ENCODE measurements at regions not wholly inside any gene's neighbourhood (a gene's known extent, or its start where the extent isn't known, plus 50 kb on each side); places are given as distances from the start of the nearest gene placed in this dataset.

- ATAC-seq (no peak), FAIRE-seq (no peak), DNase-seq (ENCODE audit: low spot score) (no peak)
- Histone ChIP-seq H4K20me1 (ENCODE audit: insufficient read depth, low read length) (no peaks in the 10 kb centered on the region), H3K4me2 (ENCODE audit: low read depth, low read length) (no peak overlapping the region), H3K27me3 (ENCODE audit: control insufficient read depth in 1 of 2, insufficient read depth in 2 of 2, low read length in 2 of 2) (peaks cover 1 to 15% of the 10 kb centered on the region in 2 experiments; a peak in 4 of 5 replicates), H2AFZ (ENCODE audit: low read length) (no peak overlapping the region), H3K27ac (ENCODE audit: extremely low read length, insufficient read depth, low read length) (no peak overlapping the region), H3K79me2 (ENCODE audit: insufficient read depth, low read length) (no peaks in the 10 kb centered on the region), H3K4me1 (ENCODE audit: insufficient read depth, low read length) (no peaks in the 10 kb centered on the region), H3K9ac (ENCODE audit: insufficient read depth, low read depth, low read length) (no peak overlapping the region), H3K9me3 (ENCODE audit: low read length) (no peaks in the 10 kb centered on the region), H3K4me3 (replicated peaks in 1 of 3; ENCODE audit: insufficient read depth in 1 of 3, low read depth in 2 of 3, low read length in 3 of 3) (no peak overlapping the region), H3K36me3 (replicated peaks in 1 of 2; ENCODE audit: control insufficient read depth in 1 of 2, insufficient read depth in 2 of 2, low read length in 2 of 2) (no peaks in the 10 kb centered on the region)
- in situ Hi-C loops (cut with HindIII; ENCODE audit: extremely low pct_ligation_motif_present, low pct_unique_long_range_greater_than_20kb): no loop called here
- TF ChIP-seq ZMAT3 (CRISPR knock-in tag; conservative IDR thresholded peaks at IDR 0.05): no peak
- TF ChIP-seq AKAP8 (CRISPR knock-in tag; IDR thresholded peaks at IDR 0.05): no peak
- no peak for TF ChIP-seq SKIL (CRISPR knock-in tag; IDR thresholded peaks at IDR 0.05; ENCODE audit: borderline replicate concordance)
- 46% methylated on average over 10 of the region's 14 CpGs for WGBS (ENCODE audit: low lambda C conversion rate)
- intact Hi-C loops (cut with micrococcal nuclease; ENCODE audit: unreplicated experiment): no loop called here
- CTCF ChIA-PET (ENCODE audit: low intra/inter-chr PET ratio, low total read pairs): no interaction called here
- POLR2A ChIA-PET: no interaction called here
- BruUV-seq (replicated peaks): no TSS peak
Measured at GRCh38 chr12:34392741-34393085, 370.4 kb downstream of the ALG10 start.

DNA sequence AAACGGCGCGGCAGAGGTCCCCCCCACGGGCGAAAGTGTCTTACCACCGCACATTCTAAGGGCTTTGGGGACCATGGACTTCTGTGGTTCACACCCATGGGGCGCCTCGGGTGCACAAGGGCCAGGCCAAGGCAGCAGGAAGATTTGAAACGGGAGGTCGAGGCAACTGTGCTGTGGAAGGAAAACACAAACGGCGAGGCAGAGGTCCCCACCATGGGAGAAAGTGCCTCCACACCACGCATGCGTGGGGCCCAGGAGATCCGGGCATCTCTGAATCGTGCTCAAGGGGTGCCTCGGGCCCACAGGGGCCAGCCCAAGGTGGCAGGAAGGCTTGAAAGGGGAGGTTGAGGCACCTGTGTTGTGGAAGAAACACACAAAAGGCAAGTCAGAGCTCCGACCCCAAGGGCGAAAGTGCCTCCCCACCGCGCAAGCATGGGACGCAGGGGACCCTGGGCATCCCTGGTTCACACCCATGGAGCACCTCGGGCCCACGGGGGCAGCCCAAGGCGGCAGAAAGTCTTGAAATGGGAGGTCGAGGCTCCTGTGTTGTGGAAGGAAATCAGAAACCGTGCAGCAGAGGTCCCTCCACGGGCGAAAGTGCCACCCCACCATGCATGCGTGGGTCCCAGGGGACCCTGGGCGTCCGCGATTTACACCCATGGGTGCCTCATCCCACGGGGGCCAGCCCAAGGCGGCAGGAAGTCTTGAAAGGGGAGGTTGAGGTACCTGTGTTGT, 371.0 kb downstream of the ALG10 start:
- Histone ChIP-seq H3K27me3 (ENCODE audit: control insufficient read depth in 1 of 2, insufficient read depth in 2 of 2, low read length in 2 of 2) (peaks cover 1 to 15% of the 10 kb centered on the region in 2 experiments; a peak in 4 of 5 replicates), H3K4me2 (ENCODE audit: low read depth, low read length) (no peak overlapping the region), H3K9me3 (ENCODE audit: low read length) (no peaks in the 10 kb centered on the region), H3K79me2 (ENCODE audit: insufficient read depth, low read length) (no peaks in the 10 kb centered on the region), H3K4me1 (ENCODE audit: insufficient read depth, low read length) (no peaks in the 10 kb centered on the region), H3K9ac (ENCODE audit: insufficient read depth, low read depth, low read length) (no peak overlapping the region), H3K27ac (ENCODE audit: extremely low read length, insufficient read depth, low read length) (no peak overlapping the region), H4K20me1 (ENCODE audit: insufficient read depth, low read length) (no peaks in the 10 kb centered on the region), H3K4me3 (replicated peaks in 1 of 3; ENCODE audit: insufficient read depth in 1 of 3, low read depth in 2 of 3, low read length in 3 of 3) (no peak overlapping the region), H3K36me3 (replicated peaks in 1 of 2; ENCODE audit: control insufficient read depth in 1 of 2, insufficient read depth in 2 of 2, low read length in 2 of 2) (no peaks in the 10 kb centered on the region), H2AFZ (ENCODE audit: low read length) (no peak overlapping the region)
- intact Hi-C loops (cut with micrococcal nuclease; ENCODE audit: unreplicated experiment): no loop called here
- ChIA-PET CTCF (ENCODE audit: low intra/inter-chr PET ratio, low total read pairs) (no interaction called here), POLR2A (no interaction called here)
- in situ Hi-C loops (cut with HindIII; ENCODE audit: extremely low pct_ligation_motif_present, low pct_unique_long_range_greater_than_20kb): no loop called here
- BruUV-seq (replicated peaks): no TSS peak
- TF ChIP-seq ARNT2 (CRISPR knock-in tag; IDR thresholded peaks at IDR 0.05; ENCODE audit: low read depth) (no peak), ZBTB43 (CRISPR knock-in tag; conservative IDR thresholded peaks at IDR 0.05) (no peak), ZNF18 (CRISPR knock-in tag; IDR thresholded peaks at IDR 0.05; ENCODE audit: insufficient replicate concordance) (no peak)
- FAIRE-seq (no peak), ATAC-seq (no peak), DNase-seq (ENCODE audit: low spot score) (no peak)
- WGBS (ENCODE audit: low lambda C conversion rate): 20% methylated on average over 28 of the region's 35 CpGs

All from HepG2 (cell line).